GM21423 (cell line): ENCODE measurements at regions not wholly inside any gene's neighbourhood (a gene's known extent, or its start where the extent isn't known, plus 50 kb on each side); places are given as distances from the start of the nearest gene placed in this dataset.
"Not testable (repeated sequence)": the region's sequence is repeated elsewhere in the genome, so short reads cannot be mapped to it uniquely, and the experiment has no call there.

Experiments used
- ATAC-seq: cut with Tn5 transposase; IDR thresholded peaks from one replicate; pipeline ENCODE4 v1.9.1; 2021; ENCODE audit warnings: mild to moderate bottlenecking, moderate library complexity; ENCODE audit not compliant: unreplicated experiment

GRCh38 chr20:56765172-56766073, 136.3 kb downstream of the TFAP2C start:
- no peak for ATAC-seq

GRCh38 chr20:56766528-56766927, 137.4 kb downstream of the TFAP2C start:
- no peak for ATAC-seq

DNA sequence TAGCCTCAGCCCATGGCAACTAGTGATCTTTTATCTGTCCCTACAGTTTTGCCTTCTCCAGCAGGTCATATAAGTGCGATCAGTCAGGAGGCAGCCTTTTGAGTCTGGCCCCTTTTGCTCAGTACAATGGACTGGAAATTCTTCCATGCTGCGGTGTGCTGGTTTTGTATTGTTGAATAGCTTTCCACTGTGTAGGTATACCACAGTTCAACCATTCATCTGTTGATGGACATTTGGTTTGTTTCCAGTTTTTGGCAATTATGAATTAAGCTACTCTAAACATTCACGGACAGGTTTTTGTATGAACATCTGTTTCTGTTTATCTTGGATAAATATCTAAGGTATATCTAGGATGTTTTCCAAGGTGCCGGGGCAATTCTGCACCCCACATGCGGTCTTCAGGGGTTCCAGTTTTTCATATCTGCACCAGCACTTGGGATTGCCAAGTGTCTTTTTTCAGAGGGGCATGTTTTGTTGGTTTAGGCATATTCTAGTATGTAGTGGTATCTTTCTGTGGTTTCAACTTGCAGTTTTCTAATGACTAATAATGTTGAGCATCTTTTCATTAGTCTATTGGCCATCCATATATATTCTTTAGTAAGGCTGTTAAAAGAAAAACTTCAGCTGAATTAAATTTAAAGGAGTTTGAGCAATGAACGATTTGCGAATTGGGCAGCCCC, 141.0 kb downstream of the TFAP2C start:
- no peak for ATAC-seq

DNA sequence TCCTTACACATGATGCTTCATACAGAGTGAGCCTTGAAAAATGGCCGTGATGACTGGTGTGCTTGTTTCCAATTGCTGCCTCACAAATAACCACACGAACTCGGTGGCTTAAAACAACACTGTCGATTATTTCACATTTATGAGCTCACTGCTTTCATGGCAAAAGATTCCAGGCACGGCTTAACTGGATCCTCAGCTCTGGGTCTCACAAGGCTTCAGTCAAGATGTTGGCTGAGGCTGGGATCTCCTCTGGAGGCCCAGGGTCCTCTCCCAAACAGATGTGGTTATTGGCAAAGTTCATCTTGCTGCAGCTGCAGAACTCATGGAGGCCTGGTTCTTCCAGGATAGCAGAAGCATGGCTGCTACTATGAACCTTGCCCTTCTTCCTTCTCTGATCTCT, 144.6 kb downstream of the TFAP2C start:
- no peak for ATAC-seq

GRCh38 chr20:56774873-56775272, 145.8 kb downstream of the TFAP2C start:
- no peak for ATAC-seq

GRCh38 chr20:56776345-56776744, 147.2 kb downstream of the TFAP2C start:
- no peak for ATAC-seq

GRCh38 chr20:56778765-56779195, 149.7 kb downstream of the TFAP2C start:
- ATAC-seq = no peak

DNA sequence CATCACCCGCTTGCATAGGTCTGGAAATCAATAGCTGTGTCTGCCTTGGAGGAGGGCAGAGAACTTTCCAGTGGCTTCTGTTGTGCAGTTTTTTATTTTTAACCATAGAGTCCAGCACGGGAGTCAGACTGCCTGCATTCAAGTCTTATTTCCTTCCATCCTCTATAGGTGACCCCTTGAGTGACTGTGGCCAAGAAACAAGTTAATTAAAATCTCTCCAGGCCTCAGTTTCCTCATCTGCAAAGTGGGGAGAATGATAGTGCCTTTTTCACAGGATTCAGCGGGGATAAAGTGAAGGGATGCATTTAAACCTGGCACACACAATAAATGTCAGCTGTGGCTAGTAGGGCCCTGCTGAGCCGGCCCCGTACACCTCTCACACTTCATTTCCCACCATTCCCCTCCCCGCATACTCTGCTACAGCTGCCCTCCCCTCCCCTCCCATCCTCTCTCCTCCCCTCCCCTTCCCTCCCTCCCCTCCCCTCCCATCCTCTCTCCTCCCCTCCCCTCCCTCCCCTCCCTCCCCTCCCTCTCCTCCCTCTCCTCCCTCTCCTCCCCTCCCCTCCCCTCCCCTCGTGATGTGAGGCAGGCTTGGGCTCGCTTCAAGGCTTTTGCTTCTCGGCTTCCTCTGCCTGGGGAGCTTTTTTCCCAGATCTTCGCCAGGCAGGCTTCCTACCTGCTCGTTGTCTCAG, 150.5 kb downstream of the TFAP2C start:
- no peak for ATAC-seq

- ATAC-seq = no peak
These were observed 151.2 kb downstream of the TFAP2C start for GRCh38 chr20:56780266-56780665.

GRCh38 chr20:56781108-56781739, 152.1 kb downstream of the TFAP2C start:
- ATAC-seq = no peak

DNA sequence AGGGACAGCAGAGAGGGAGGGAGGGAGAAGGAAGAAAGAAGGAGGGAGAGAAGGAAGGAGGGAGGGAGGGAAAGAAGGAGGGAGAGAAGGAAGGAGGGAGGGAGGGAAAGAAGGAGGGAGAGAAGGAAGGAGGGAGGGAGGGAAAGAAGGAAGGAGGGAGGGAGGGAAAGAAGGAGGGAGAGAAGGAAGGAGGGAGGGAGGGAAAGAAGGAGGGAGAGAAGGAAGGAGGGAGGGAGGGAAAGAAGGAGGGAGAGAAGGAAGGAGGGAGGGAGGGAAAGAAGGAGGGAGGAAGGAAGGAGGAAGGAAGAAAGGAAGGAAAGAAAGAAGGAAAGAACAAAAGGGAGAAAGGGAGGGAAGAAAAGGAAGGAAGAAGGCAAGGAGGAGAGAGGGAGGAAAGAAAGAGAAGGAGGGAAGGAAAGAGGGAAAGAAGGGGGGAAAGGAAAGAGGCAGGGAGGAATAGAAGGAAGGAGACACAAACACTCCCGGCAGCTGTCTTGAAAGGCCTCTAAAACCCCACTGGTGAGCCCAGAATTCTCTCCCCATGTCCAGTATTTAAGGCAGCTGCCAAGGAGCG, 153.0 kb downstream of the TFAP2C start:
- not testable (repeated sequence) for ATAC-seq

DNA sequence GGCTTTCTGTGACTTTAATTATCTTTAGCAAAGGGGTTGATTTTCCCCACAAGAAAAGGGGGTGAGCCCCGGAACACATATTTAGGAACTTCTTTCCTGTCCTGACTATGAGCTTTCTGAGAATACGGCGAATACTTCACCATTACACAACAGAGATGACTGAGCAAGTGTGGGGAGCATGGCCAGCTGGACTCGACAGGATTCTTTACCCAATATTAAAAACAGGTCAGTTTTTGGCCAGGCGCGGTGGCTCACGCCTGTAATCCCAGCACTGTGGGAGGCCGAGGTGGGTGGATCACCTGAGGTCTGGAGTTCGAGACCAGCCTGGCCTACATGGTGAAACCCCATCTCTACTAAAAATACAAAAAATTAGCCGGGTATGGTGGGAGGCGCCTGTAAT, 153.7 kb downstream of the TFAP2C start:
- not testable (repeated sequence) for ATAC-seq

GRCh38 chr20:56783826-56784225, 154.7 kb downstream of the TFAP2C start:
- no peak for ATAC-seq

DNA sequence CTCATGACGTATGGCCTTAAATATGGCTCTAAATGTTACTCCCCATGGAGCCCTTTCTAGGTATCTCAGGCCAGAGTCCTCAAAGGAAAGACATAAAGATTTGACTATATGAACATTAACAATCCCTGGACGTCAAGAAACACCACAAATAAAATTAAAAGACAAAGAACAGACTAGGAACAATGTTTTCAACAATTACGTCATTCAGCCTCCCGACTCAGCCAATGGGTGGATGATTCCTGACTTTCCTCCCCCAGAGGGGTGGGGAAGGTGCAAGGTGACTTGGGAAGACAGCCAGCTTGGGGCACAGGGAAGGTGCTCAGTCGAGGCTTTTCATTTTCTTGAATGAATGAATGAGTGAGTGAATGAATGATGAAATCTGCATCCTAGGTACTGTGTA, 157.4 kb downstream of the TFAP2C start:
- ATAC-seq = no peak

DNA sequence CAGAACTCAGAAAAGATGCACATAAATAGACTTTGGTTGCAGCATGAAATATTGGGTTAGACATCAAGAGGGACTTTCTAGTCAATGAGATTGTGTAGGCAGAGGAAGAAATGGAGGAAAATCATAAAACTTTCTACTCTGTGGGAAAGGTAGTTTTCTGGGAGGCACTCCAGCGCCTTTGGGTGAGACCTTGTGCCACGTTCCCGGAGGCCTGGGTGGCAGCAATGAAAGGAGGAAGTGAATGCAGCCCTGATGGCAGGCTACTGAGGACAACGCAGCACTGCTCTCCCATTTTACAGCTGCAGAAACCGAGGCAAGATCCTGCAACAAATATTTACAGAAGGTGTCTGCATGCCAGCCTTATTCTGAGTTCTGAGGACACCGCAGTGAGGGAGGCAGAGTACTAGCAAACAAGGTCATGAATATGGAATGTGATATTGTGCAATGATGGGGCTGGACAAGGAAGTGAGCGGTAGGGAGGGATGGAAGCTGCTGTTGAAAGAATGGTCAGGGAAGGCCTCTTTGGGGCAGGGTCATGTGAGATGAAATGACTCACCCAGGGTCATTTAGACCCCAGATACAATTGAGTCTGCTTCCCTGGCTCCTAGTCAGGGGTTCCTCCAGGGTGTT, 159.1 kb downstream of the TFAP2C start:
- no peak for ATAC-seq

DNA sequence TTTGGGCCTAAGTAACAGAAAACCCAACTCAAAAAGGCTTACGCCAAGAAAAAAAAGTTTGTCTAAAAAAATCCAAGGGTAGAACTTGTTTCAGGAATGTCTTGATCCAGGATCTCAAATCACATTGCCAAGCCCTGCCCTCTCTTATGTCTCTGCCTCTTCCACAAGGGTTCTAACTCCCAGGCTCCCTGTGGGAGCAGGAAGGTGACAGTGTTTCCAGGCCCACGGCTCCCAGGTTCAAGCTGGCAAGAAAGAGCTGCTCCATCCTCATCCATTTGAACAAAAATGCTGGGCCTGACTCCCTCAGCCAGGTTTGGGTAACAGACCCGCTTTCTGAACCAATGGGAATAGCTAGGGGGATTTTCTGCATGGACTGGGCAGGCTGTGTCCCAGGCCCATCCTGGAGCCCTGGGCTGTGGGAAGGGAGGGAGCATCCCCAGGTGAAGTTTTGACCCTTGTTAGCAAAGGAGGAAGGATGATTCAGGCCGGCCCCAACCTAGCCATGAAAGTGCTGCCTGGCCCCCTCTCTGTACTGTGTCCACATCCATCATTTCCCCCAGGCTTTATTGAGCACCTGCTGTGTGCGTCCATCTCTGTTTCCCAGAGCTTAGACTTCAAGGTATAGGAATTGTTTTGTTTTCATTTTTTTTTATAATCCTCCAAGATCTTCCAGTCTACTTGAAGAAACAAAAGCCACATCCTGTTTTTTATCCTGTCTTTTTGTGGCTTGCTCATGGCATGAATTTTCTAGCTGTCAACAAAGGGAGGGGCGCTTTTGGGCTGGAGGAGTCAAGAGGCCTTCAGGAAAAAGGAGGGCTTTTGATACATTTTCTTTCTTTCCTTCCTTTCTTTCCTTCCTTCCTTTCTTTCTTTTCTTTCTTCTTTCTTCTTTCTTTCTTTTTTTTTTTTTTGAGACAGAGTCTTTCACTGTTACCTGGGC, 159.8 kb downstream of the TFAP2C start:
- no peak for ATAC-seq

DNA sequence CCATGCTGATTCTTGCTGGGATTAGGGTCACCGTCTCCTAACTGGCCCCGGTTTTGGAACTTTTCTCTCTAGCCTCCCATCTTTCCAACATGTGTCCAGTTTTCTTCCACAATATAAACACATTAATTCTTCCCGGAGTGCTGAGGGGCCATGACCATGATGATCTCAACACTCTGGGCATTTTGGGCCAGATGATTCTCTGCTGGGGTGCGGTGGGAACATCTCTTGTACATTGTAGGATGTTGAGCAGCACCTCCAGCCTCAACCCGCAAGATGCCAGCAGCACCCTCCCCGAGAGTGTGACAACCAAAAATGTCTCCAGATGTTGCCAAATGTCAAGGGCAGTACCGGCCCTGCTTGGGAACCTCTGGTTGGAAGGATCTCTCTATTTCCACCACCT, 164.8 kb downstream of the TFAP2C start:
- no peak for ATAC-seq

GRCh38 chr20:56795492-56795891, 166.4 kb downstream of the TFAP2C start:
- no peak for ATAC-seq

- no peak for ATAC-seq
These were observed 167.2 kb downstream of the TFAP2C start for GRCh38 chr20:56796345-56796744.
